Astrocyte (in vitro differentiated cells and primary cell): ENCODE measurements at regions not wholly inside any gene's neighbourhood (a gene's known extent, or its start where the extent isn't known, plus 50 kb on each side); places are given as distances from the start of the nearest gene placed in this dataset.

Experiments
- CTCF ChIP-seq: IDR thresholded peaks from 2 replicates; pipeline ENCODE4 v1.5.1; 2011; ENCODE audit warnings: low read depth, mild to moderate bottlenecking, inconsistent platforms, low read length, moderate library complexity; ENCODE audit not compliant: insufficient read depth
- EZH2 ChIP-seq: IDR thresholded peaks from 2 replicates; pipeline ENCODE4 v1.6.1; 2012; ENCODE audit warnings: mild to moderate bottlenecking, low read length, inconsistent platforms; ENCODE audit not compliant: insufficient read depth

GRCh38 chr10:57169597-57169996 lies 808.5 kb upstream of the ZWINT start:
- TF ChIP-seq CTCF (no peak), EZH2 (no peak)
